GM12892 (cell line): ENCODE measurements at regions not wholly inside any gene's neighbourhood (a gene's known extent, or its start where the extent isn't known, plus 50 kb on each side); places are given as distances from the start of the nearest gene placed in this dataset.

Experiments used
- DNase-seq: peaks from one replicate; pipeline ENCODE4 v3.0.0; 2011; ENCODE audit not compliant: insufficient read length
- FAIRE-seq: peaks from 2 replicates; lab custom pipeline; 2011; peaks lifted over from hg19 to GRCh38; lab: Jason Lieb, UNC
- POLR2A ChIP-seq: IDR thresholded peaks from 2 replicates; pipeline ENCODE4 v1.6.1; 2011; ENCODE audit warnings: low read depth, low read length, control low read depth
- POLR2AphosphoS5 ChIP-seq: IDR thresholded peaks from 2 replicates; pipeline ENCODE4 v1.6.1; 2011; ENCODE audit warnings: low read depth, low read length, control low read depth
- TAF1 ChIP-seq: IDR thresholded peaks from 2 replicates; pipeline ENCODE4 v1.6.1; 2011; ENCODE audit warnings: low read depth, mild to moderate bottlenecking, control low read depth, low read length, borderline replicate concordance

- FAIRE-seq (no peak), DNase-seq (no peak)
- no peak for TF ChIP-seq POLR2A
These were observed 295.8 kb downstream of the GABRB3 start for GRCh38 chr15:26477044-26477443.

- FAIRE-seq, result no peak
- no peak for DNase-seq
- TF ChIP-seq TAF1 (no peak), POLR2AphosphoS5 (no peak), POLR2A (no peak)
These were observed 297.3 kb downstream of the GABRB3 start for GRCh38 chr15:26475554-26475953.

- TF ChIP-seq POLR2A (no peak), POLR2AphosphoS5 (no peak), TAF1 (no peak)
- no peak for FAIRE-seq
- no peak for DNase-seq
These were observed 300.2 kb downstream of the GABRB3 start for GRCh38 chr15:26472661-26473060.

GRCh38 chr15:26461847-26462608, 310.8 kb downstream of the GABRB3 start:
- no peak for FAIRE-seq
- no peak for DNase-seq
- no peak for TF ChIP-seq TAF1
- no peak for TF ChIP-seq POLR2A
- no peak for TF ChIP-seq POLR2AphosphoS5

GRCh38 chr15:26460165-26460564, 312.7 kb downstream of the GABRB3 start:
- FAIRE-seq (no peak), DNase-seq (no peak)
- no peak for TF ChIP-seq POLR2AphosphoS5
- no peak for TF ChIP-seq POLR2A
- TF ChIP-seq TAF1, result no peak

- no peak for FAIRE-seq
- TF ChIP-seq POLR2AphosphoS5, result no peak
- no peak for TF ChIP-seq TAF1
- no peak for TF ChIP-seq POLR2A
- no peak for DNase-seq
These were observed 317.0 kb downstream of the GABRB3 start for GRCh38 chr15:26455828-26456227.

GRCh38 chr15:26453914-26454313, 319.0 kb downstream of the GABRB3 start:
- DNase-seq (no peak), FAIRE-seq (no peak)
- no peak for TF ChIP-seq POLR2AphosphoS5
- TF ChIP-seq POLR2A, result no peak
- TF ChIP-seq TAF1, result no peak

- TF ChIP-seq POLR2A (no peak), POLR2AphosphoS5 (no peak), TAF1 (no peak)
- DNase-seq (no peak), FAIRE-seq (no peak)
These were observed 320.9 kb downstream of the GABRB3 start for GRCh38 chr15:26451995-26452394.

GRCh38 chr15:26449291-26449690, 323.6 kb downstream of the GABRB3 start:
- no peak for DNase-seq
- FAIRE-seq, result no peak

GRCh38 chr15:26443321-26443720, 329.5 kb downstream of the GABRB3 start:
- TF ChIP-seq TAF1, result no peak
- no peak for TF ChIP-seq POLR2AphosphoS5
- no peak for TF ChIP-seq POLR2A
- DNase-seq (no peak), FAIRE-seq (no peak)

More at GRCh38 chr15:26449291-26449690, 323.6 kb downstream of the GABRB3 start:
- TF ChIP-seq POLR2A (no peak), POLR2AphosphoS5 (no peak), TAF1 (no peak)

- TF ChIP-seq POLR2AphosphoS5, result no peak
- DNase-seq (no peak), FAIRE-seq (no peak)
These were observed 330.2 kb downstream of the GABRB3 start for GRCh38 chr15:26442680-26443079.

- no peak for FAIRE-seq
- TF ChIP-seq POLR2A (no peak), TAF1 (no peak), POLR2AphosphoS5 (no peak)
- DNase-seq, result no peak
These were observed 333.2 kb downstream of the GABRB3 start for GRCh38 chr15:26439681-26440080.
